Liver (tissue), 8 donors: ENCODE measurements at regions not wholly inside any gene's neighbourhood (a gene's known extent, or its start where the extent isn't known, plus 50 kb on each side); places are given as distances from the start of the nearest gene placed in this dataset.
A peak's percentile ranks its signal among the peaks of the same experiment; 100 is the strongest.

ENCODE experiments used
- DNase-seq: peaks from one replicate; pipeline ENCODE4 v3.0.0-alpha.2; 2017; ENCODE audit warnings: low spot score
- H3K27ac ChIP-seq, 2 donors: one replicate each; pipeline ENCODE4 v1.7.0; 2013; ENCODE audit warnings: inconsistent platforms in 2 of 2, low read length in 2 of 2, control low read depth in 1 of 2, low read depth in 1 of 2, mild to moderate bottlenecking in 1 of 2
- H3K27me3 ChIP-seq, 4 donors: one replicate each; pipeline versions ENCODE4 v1.6.1 to v1.7.0; 2013; ENCODE audit warnings: low read length in 3 of 4, inconsistent platforms in 1 of 4, mild to moderate bottlenecking in 1 of 4, moderate library complexity in 1 of 4; ENCODE audit not compliant: control insufficient read depth in 4 of 4, insufficient read depth in 4 of 4
- H3K36me3 ChIP-seq, 4 donors: one replicate each; pipeline versions ENCODE4 v1.6.1 to v1.7.0; 2013; ENCODE audit warnings: low read length in 3 of 4, mild to moderate bottlenecking in 3 of 4, low read depth in 1 of 4, moderate library complexity in 1 of 4; ENCODE audit not compliant: control insufficient read depth in 4 of 4, insufficient read depth in 3 of 4
- H3K4me1 ChIP-seq, 4 donors: one replicate each; pipeline versions ENCODE4 v1.6.1 to v1.7.0; 2013; ENCODE audit warnings: low read length in 3 of 4, mild to moderate bottlenecking in 3 of 4, moderate library complexity in 1 of 4; ENCODE audit not compliant: control insufficient read depth in 4 of 4, insufficient read depth in 4 of 4
- H3K4me3 ChIP-seq, 3 donors: one replicate each; pipeline versions ENCODE4 v1.6.1 to v1.7.0; 2013; ENCODE audit warnings: low read length in 3 of 3, control low read depth in 1 of 3, low read depth in 1 of 3, mild to moderate bottlenecking in 1 of 3
- H3K9ac ChIP-seq, 2 donors: one replicate each; pipeline ENCODE4 v1.7.0; 2013; ENCODE audit warnings: low read length in 2 of 2, mild to moderate bottlenecking in 2 of 2, moderate library complexity in 2 of 2, control low read depth in 1 of 2, low read depth in 1 of 2
- H3K9me3 ChIP-seq, 4 donors: one replicate each; pipeline versions ENCODE4 v1.6.1 to v1.7.0; 2013; ENCODE audit warnings: low read length in 3 of 4; ENCODE audit not compliant: control insufficient read depth in 4 of 4
- EGR1 ChIP-seq, 2 donors: IDR thresholded peaks; 2 replicates each; pipeline ENCODE4 v1.6.1; 2016 to 2018; ENCODE audit warnings: antibody characterized with exemption in 2 of 2, low read depth in 2 of 2
- FOXA1 ChIP-seq: IDR thresholded peaks from 2 replicates; pipeline ENCODE4 v1.6.1; 2016; ENCODE audit warnings: antibody characterized with exemption
- FOXA2 ChIP-seq: IDR thresholded peaks from 2 replicates; pipeline ENCODE4 v1.6.1; 2016; ENCODE audit warnings: antibody characterized with exemption
- GABPA ChIP-seq, 2 donors: IDR thresholded peaks in 1 of 2; conservative IDR thresholded peaks in 1 of 2; 2 replicates each; pipeline ENCODE4 v1.6.1; 2016; ENCODE audit warnings: antibody characterized with exemption in 2 of 2, mild to moderate bottlenecking in 1 of 2, moderate library complexity in 1 of 2
- HNF4A ChIP-seq, 2 donors: conservative IDR thresholded peaks; 2 replicates each; pipeline ENCODE4 v1.6.1; 2016; ENCODE audit warnings: antibody characterized with exemption in 2 of 2, mild to moderate bottlenecking in 2 of 2
- HNF4G ChIP-seq: IDR thresholded peaks from 2 replicates; pipeline ENCODE4 v1.6.1; 2016; ENCODE audit warnings: antibody characterized with exemption
- JUND ChIP-seq, 2 donors: IDR thresholded peaks; 2 replicates each; pipeline ENCODE4 v1.6.1; 2016; ENCODE audit warnings: antibody characterized with exemption in 2 of 2
- NR2F2 ChIP-seq: IDR thresholded peaks from 2 replicates; pipeline ENCODE4 v1.6.1; 2016; ENCODE audit warnings: antibody characterized with exemption
- RAD21 ChIP-seq, 2 donors: IDR thresholded peaks; 2 replicates each; pipeline ENCODE4 v1.6.1; 2016; ENCODE audit warnings: antibody characterized with exemption in 2 of 2, mild to moderate bottlenecking in 2 of 2
- RXRA ChIP-seq, 2 donors: IDR thresholded peaks; 2 replicates each; pipeline ENCODE4 v1.6.1; 2017 to 2018; ENCODE audit warnings: antibody characterized with exemption in 2 of 2, mild to moderate bottlenecking in 1 of 2
- SP1 ChIP-seq: IDR thresholded peaks from 2 replicates; pipeline ENCODE4 v1.6.1; 2018; ENCODE audit warnings: antibody characterized with exemption, mild to moderate bottlenecking
- TAF1 ChIP-seq: conservative IDR thresholded peaks from 2 replicates; pipeline ENCODE4 v1.6.1; 2016; ENCODE audit warnings: antibody characterized with exemption, mild to moderate bottlenecking
- YY1 ChIP-seq: IDR thresholded peaks from 2 replicates; pipeline ENCODE4 v1.6.1; 2016; ENCODE audit warnings: antibody characterized with exemption, mild to moderate bottlenecking
- WGBS: extraction: QIAGEN DNeasy Blood & Tissue Kit; methylation state at CpG from one replicate; pipeline ENCODE4 v1.1.7; 2013; 5-methylcytosine and 5-hydroxymethylcytosine counted together
- TF ChIP-seq, protein P1 (sequence below): IDR thresholded peaks from 2 replicates; pipeline ENCODE4 v1.6.1; 2016; ENCODE audit warnings: antibody characterized with exemption, mild to moderate bottlenecking
- TF ChIP-seq, protein P2 (sequence below): IDR thresholded peaks from 2 replicates; pipeline ENCODE4 v1.6.1; 2016; ENCODE audit warnings: antibody characterized with exemption
- TF ChIP-seq, protein P3 (sequence below): IDR thresholded peaks from 2 replicates; pipeline ENCODE4 v1.6.1; 2016; ENCODE audit warnings: antibody characterized with exemption
- TF ChIP-seq, protein P4 (sequence below): fragments of 150-350 bp; IDR thresholded peaks from 2 replicates; pipeline ENCODE4 v1.5.1; 2017; ENCODE audit warnings: improper control_type of control experiment, low read depth, low read length; ENCODE audit not compliant: missing input control
- TF ChIP-seq, protein P5 (sequence below): IDR thresholded peaks from 2 replicates; pipeline ENCODE4 v1.6.1; 2016; ENCODE audit warnings: antibody characterized with exemption
- donor health status: healthy.
- donor health status: healthy.
- donor health status: healthy.
- donor health status: healthy.
- donor health status: healthy.

DNA sequence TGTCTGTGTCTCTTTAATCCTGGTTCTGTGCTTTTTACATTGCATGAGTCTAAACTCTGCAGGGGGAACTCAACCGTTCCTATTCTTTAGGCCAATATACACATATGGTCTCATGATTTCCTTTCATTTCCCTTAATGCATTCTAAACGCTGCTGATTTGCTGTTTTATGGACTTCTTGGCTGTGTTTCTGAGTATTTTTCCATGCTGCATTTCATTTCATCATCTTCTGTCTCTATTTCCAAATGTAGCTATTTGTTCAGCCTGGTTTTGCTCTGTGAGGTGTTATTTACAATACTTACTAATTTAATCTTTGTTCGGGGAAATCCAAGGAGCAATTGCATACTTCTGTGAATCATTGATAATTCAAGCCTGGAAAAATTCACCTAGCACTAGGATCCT is 897.2 kb downstream of the TSN start:
- TF ChIP-seq FOXA1 (peak; percentile 93), JUND (IDR thresholded peaks at IDR 0.05) (peak in 1 of 2 donors; percentile 89), HNF4A (conservative IDR thresholded peaks at IDR 0.05) (peak; percentile 13 to 89), TAF1 (no peak), FOXA2 (peak; percentile 88), SP1 (peak; percentile 20), RAD21 (IDR thresholded peaks at IDR 0.05) (peak in 1 of 2 donors; percentile 73), EGR1 (IDR thresholded peaks at IDR 0.05; ENCODE audit: low read depth in 2 of 2) (peak in 1 of 2 donors; percentile 97), GABPA (IDR thresholded peaks at IDR 0.05 in 1 of 2, conservative IDR thresholded peaks at IDR 0.05 in 1 of 2) (peak in 1 of 2 donors; percentile 55), HNF4G (no peak), YY1 (peak; percentile 78), RXRA (IDR thresholded peaks at IDR 0.05) (peak in 1 of 2 donors; percentile 86), NR2F2 (no peak)
- TF ChIP-seq, protein P1, sequence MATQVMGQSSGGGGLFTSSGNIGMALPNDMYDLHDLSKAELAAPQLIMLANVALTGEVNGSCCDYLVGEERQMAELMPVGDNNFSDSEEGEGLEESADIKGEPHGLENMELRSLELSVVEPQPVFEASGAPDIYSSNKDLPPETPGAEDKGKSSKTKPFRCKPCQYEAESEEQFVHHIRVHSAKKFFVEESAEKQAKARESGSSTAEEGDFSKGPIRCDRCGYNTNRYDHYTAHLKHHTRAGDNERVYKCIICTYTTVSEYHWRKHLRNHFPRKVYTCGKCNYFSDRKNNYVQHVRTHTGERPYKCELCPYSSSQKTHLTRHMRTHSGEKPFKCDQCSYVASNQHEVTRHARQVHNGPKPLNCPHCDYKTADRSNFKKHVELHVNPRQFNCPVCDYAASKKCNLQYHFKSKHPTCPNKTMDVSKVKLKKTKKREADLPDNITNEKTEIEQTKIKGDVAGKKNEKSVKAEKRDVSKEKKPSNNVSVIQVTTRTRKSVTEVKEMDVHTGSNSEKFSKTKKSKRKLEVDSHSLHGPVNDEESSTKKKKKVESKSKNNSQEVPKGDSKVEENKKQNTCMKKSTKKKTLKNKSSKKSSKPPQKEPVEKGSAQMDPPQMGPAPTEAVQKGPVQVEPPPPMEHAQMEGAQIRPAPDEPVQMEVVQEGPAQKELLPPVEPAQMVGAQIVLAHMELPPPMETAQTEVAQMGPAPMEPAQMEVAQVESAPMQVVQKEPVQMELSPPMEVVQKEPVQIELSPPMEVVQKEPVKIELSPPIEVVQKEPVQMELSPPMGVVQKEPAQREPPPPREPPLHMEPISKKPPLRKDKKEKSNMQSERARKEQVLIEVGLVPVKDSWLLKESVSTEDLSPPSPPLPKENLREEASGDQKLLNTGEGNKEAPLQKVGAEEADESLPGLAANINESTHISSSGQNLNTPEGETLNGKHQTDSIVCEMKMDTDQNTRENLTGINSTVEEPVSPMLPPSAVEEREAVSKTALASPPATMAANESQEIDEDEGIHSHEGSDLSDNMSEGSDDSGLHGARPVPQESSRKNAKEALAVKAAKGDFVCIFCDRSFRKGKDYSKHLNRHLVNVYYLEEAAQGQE, result peak; percentile 81
- TF ChIP-seq, protein P2, sequence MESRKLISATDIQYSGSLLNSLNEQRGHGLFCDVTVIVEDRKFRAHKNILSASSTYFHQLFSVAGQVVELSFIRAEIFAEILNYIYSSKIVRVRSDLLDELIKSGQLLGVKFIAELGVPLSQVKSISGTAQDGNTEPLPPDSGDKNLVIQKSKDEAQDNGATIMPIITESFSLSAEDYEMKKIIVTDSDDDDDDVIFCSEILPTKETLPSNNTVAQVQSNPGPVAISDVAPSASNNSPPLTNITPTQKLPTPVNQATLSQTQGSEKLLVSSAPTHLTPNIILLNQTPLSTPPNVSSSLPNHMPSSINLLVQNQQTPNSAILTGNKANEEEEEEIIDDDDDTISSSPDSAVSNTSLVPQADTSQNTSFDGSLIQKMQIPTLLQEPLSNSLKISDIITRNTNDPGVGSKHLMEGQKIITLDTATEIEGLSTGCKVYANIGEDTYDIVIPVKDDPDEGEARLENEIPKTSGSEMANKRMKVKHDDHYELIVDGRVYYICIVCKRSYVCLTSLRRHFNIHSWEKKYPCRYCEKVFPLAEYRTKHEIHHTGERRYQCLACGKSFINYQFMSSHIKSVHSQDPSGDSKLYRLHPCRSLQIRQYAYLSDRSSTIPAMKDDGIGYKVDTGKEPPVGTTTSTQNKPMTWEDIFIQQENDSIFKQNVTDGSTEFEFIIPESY, result peak; percentile 88
- TF ChIP-seq, protein P3, sequence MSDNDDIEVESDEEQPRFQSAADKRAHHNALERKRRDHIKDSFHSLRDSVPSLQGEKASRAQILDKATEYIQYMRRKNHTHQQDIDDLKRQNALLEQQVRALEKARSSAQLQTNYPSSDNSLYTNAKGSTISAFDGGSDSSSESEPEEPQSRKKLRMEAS, result peak; percentile 78
- TF ChIP-seq, protein P4, sequence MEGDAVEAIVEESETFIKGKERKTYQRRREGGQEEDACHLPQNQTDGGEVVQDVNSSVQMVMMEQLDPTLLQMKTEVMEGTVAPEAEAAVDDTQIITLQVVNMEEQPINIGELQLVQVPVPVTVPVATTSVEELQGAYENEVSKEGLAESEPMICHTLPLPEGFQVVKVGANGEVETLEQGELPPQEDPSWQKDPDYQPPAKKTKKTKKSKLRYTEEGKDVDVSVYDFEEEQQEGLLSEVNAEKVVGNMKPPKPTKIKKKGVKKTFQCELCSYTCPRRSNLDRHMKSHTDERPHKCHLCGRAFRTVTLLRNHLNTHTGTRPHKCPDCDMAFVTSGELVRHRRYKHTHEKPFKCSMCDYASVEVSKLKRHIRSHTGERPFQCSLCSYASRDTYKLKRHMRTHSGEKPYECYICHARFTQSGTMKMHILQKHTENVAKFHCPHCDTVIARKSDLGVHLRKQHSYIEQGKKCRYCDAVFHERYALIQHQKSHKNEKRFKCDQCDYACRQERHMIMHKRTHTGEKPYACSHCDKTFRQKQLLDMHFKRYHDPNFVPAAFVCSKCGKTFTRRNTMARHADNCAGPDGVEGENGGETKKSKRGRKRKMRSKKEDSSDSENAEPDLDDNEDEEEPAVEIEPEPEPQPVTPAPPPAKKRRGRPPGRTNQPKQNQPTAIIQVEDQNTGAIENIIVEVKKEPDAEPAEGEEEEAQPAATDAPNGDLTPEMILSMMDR, result no peak
- TF ChIP-seq, protein P5, sequence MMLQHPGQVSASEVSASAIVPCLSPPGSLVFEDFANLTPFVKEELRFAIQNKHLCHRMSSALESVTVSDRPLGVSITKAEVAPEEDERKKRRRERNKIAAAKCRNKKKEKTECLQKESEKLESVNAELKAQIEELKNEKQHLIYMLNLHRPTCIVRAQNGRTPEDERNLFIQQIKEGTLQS, result no peak
- Histone ChIP-seq H3K4me1 (peaks cover 0 to 3% (median 3%) of the 10 kb centered on the region in 4 donors), H3K36me3 (no peaks in the 10 kb centered on the region), H3K4me3 (no peak overlapping the region), H3K27ac (peak overlapping the region; percentile 56 to 69), H3K9me3 (peaks cover 0 to 1% (median 0%) of the 10 kb centered on the region in 4 donors), H3K9ac (no peak overlapping the region), H3K27me3 (no peaks in the 10 kb centered on the region)
- 29% methylated on average over 3 of the region's 3 CpGs for WGBS
- DNase-seq, result no peak
